ENCODE measurements at regions not wholly inside any gene's neighbourhood (a gene's known extent, or its start where the extent isn't known, plus 50 kb on each side); places are given as distances from the start of the nearest gene placed in this dataset.

GRCh38 chr3:88785841-88786240 is 321.6 kb upstream of the EPHA3 start:
- TF ChIP-seq POLR2A (IDR thresholded peaks at IDR 0.05; ENCODE audit: low read length) = no peak
- no peak for TF ChIP-seq GATA1 (IDR thresholded peaks at IDR 0.05; ENCODE audit: low read depth, low read length)

Measured in erythroblast (primary cell).